ENCODE measurements at regions not wholly inside any gene's neighbourhood (a gene's known extent, or its start where the extent isn't known, plus 50 kb on each side); places are given as distances from the start of the nearest gene placed in this dataset.
"Not testable (repeated sequence)": the region's sequence is repeated elsewhere in the genome, so short reads cannot be mapped to it uniquely, and the experiment has no call there.

DNA sequence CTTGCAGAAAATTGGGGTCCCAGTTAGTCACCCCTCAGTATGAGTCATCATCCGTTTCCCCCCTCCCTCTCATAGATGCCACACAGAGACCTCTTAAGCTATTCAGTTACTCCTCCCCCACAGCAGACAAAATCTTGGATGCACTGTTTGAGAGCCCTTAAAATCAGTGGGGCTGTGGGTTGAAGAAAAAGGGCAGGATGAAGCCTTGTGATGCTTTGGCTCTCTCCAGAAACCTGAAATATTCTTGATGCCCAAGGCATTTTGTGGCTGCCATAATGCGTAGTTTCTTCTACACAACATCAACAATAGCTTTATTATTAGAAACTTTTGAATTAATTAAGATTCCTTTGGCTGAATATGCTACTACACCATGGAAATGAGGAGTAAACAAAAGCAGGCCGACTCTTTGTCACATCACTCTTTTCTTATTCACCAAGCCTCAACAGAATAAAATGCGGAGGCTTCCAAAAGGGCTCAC lies 133.8 kb downstream of the MRPS30 start:
- no peak for DNase-seq (ENCODE audit: low spot score)

- DNase-seq (ENCODE audit: low spot score), result peak; percentile 5
Observed at GRCh38 chr5:44943647-44944046, 134.9 kb downstream of the MRPS30 start.

GRCh38 chr5:44945743-44946142 lies 137.0 kb downstream of the MRPS30 start:
- DNase-seq (ENCODE audit: low spot score), result no peak

GRCh38 chr5:44949687-44950086 lies 140.9 kb downstream of the MRPS30 start:
- DNase-seq (ENCODE audit: low spot score), result no peak

GRCh38 chr5:44951371-44951770 lies 142.6 kb downstream of the MRPS30 start:
- no peak for DNase-seq (ENCODE audit: low spot score)

DNA sequence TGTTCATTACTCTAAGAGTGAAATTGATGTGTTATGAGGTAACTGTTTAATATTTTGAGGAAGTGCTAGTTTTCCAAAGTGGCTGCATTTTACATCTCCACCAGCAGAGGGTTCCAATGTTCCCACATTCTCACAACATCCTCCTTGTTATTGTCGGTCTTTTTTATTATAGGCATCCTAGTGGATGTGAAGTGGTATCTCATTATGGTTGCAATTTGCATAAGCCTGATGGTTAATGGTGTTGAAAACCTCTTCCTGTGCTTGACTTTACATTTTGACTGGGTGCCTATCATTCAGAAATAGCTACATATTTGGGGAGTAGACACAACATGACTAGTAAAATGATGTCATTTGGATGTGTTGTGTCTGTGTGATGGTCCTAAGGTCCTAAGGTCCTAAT lies 143.6 kb downstream of the MRPS30 start:
- peak; percentile 44 for DNase-seq (ENCODE audit: low spot score)

DNA sequence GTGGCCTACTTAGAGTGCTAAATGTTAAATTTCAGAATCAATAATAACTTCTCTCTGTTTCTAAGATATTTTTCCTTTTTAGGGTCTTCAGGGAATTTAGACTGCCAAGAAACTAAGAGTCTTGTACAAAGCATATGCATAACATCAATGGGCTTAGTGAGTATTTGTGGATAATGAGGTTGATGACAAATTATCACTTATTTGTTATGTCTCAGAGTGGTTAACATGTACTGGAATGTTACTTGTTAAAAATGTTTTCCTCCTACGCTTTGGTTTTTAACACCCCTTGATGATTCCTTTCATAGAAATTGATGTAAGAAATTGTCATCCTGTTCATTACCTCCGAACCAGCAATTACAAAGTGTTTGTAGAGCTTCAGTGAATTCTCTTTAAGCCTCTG lies 144.3 kb downstream of the MRPS30 start:
- DNase-seq (ENCODE audit: low spot score), result no peak

GRCh38 chr5:44958943-44959454 lies 150.3 kb downstream of the MRPS30 start:
- not testable (repeated sequence) for DNase-seq (ENCODE audit: low spot score)

GRCh38 chr5:44969825-44970224 lies 161.1 kb downstream of the MRPS30 start:
- DNase-seq (ENCODE audit: low spot score), result no peak

DNA sequence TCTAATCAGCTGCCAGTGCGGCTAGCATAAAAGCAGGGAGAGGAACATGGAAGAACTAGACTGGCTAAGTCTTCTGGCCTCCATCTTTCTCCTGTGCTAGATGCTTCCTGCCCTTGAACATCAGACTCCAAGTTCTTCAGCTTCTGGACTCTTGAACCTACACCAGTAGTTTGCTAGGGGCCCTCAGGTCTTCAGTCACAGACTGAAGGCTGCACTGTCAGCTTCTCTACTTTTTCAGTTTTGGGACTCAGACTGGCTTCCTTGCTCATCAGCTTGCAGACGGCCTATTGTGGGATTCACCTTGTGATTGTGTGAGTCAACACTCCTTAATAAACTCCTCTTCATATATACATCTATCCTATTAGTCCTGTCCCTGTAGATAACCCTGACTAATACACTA lies 162.2 kb downstream of the MRPS30 start:
- not testable (repeated sequence) for DNase-seq (ENCODE audit: low spot score)

- no peak for DNase-seq (ENCODE audit: low spot score)
Observed at GRCh38 chr5:44974813-44975212, 166.1 kb downstream of the MRPS30 start.

DNA sequence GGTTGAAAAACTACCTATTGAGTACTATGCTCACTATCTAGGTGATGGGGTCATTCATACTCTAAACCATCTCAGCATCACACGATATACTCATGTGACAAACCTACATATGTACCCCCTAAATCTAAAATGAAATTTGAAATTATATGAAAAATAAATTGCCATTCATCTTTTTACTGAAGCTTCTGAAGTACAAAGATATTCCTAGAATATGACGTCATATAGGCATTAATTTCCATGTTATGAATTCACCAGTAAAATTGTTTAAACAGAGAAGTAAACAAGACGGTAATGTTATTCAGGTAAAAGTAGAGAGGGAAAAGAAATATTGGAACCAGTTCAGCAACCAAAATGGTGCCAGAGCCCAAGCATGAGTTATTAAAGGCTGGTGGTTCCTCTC lies 173.0 kb downstream of the MRPS30 start:
- no peak for DNase-seq (ENCODE audit: low spot score)

DNA sequence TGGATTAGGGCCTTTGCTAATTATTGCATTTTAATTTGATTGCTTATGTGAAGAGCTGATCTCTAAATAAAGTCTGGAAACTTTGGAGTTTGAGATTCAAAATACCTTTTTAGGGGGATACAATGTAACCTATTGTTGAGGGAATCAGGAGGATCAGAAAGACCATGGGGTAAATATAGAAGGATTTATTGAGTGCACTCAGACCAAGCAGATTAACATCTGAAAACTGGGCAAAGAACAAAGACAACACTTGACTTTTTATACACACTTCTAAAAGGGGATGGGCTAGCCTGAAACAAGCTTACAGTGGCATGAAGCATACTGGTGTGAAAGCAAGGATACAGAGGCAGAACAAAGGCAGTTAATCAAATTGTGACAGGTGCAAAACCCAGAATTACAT lies 174.3 kb downstream of the MRPS30 start:
- DNase-seq (ENCODE audit: low spot score), result peak; percentile 2

DNA sequence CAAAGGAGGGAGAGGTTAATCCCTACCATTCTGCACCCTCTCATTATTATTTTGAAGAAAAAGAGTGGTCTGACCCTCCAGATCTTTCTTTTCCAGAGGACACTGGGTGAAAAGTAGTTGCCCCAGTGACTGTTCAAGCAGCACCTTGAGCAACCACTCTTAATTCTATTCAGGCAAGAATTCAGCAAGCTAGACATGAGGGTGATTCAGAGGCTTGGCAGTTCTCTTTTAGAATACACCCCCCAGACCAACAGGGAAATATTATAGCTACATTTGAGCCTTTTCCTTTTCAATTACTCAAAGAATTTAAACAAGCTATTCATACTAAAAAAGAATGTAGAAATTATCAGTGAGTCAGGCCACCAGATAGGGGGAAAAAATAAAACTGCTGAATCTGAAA lies 178.3 kb downstream of the MRPS30 start:
- DNase-seq (ENCODE audit: low spot score), result no peak

DNA sequence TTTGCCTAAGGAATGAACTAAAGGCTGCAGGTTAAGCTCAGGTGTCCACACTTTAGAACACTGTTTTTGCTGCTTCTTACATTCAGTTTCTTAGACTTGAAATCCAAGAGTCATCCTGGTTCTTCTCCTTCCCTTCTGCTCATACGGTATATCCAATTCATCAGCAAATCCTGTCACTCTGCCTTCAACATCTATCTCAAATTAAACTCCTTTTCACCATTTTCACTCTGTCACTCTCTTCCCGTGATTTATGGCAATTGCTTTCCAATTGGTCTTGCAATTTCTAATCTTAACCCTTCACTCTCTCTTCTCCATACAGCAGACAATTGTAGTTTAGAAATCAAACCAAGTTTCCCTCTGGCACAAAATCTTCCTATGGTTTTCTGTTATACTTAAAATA lies 182.9 kb downstream of the MRPS30 start:
- no peak for DNase-seq (ENCODE audit: low spot score)

GRCh38 chr5:44993286-44993685 lies 184.5 kb downstream of the MRPS30 start:
- DNase-seq (ENCODE audit: low spot score), result no peak

DNA sequence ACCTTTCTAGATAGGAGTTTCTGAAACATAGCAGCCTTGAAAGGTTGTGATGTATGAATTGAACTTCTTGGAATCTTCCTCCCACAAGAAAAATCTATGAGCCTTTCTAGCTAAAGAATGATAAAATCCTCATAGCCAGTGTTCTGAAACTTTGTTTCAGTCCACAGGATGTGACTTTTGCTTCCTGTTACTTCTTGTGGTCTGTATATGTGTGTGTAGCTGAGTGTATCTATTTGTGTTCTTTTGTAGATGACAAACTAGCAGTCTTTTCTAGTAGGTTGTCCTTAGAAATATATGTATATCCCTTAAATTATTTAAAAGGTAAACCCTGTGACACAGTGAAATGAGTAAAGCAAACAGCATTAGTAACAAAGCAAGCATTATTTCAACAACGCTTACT lies 188.8 kb downstream of the MRPS30 start:
- DNase-seq (ENCODE audit: low spot score), result no peak

GRCh38 chr5:45007102-45007501 lies 198.4 kb downstream of the MRPS30 start:
- not testable (repeated sequence) for DNase-seq (ENCODE audit: low spot score)

DNA sequence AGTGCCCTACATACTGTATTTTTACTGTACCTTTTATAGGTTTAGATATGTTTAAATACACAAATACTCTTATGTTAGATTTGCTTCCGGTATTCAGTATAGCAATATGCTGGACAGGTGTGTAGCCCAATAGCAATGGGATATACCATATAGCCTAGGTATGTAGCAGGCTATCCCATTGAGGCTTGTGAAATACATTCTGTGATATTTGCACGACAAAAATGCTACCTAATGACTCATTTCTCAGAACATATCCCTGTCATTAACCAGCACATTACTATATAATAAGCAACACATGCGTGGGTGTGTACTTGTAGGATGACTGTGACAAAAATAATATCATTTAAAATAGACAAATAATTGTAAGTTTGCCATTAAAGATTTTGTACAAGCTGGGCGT lies 208.8 kb downstream of the MRPS30 start:
- no peak for DNase-seq (ENCODE audit: low spot score)

GRCh38 chr5:45029553-45029952 lies 220.8 kb downstream of the MRPS30 start:
- no peak for DNase-seq (ENCODE audit: low spot score)

DNA sequence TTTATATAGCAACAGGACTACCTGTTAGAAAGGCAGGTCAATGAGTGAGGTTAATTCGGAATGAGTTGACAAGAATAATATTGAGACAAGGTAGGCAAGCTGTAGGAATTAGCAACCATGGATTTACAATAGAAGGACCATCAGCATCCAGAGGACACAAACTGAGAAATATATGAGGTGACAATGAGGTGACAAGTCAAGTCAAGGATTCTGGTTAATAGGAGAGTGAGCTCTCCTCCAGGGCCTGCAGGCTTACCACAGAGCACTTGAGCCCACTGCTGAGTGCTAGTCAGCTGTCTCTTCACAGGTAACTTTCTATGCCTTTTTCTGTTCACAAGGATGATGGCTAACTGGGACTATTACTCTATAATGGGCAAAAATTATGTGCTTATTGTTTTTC lies 227.2 kb downstream of the MRPS30 start:
- no peak for DNase-seq (ENCODE audit: low spot score)

GRCh38 chr5:45037927-45038326 lies 229.2 kb downstream of the MRPS30 start:
- no peak for DNase-seq (ENCODE audit: low spot score)

- DNase-seq (ENCODE audit: low spot score), result peak; percentile 30
Observed at GRCh38 chr5:45038366-45038987, 229.7 kb downstream of the MRPS30 start.

DNA sequence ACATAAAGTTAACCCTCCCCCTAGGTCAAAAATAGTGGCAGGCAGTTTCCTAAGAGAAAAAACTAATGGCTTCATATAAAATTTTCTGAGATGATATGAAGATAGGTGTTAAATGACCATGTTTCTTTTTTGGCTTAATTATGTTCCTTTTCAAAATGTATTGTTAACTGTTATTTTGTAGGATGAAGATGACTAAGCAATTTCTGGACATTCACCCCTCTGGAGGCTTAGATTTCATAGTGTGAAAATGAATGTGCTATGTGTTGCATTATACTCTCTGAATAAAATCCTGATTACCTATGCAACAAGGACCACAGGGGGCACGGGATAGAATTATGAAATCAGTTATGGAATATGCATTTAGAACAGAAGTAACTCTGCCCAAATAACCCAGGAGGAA lies 233.5 kb downstream of the MRPS30 start:
- DNase-seq (ENCODE audit: low spot score), result no peak
